Astrocyte (in vitro differentiated cells and primary cell): ENCODE measurements at regions not wholly inside any gene's neighbourhood (a gene's known extent, or its start where the extent isn't known, plus 50 kb on each side); places are given as distances from the start of the nearest gene placed in this dataset.

ENCODE experiments used
- DNase-seq: peaks from one replicate; pipeline ENCODE4 v3.0.0-alpha.2; 2010; ENCODE audit warnings: low read depth
- FAIRE-seq: peaks from 2 replicates; lab custom pipeline; 2011; peaks lifted over from hg19 to GRCh38; lab: Jason Lieb, UNC
- H2AFZ ChIP-seq: 2 replicates; pipeline ENCODE4 v1.6.0; 2012; ENCODE audit warnings: low read depth, low read length, inconsistent platforms
- H3K27ac ChIP-seq: 2 replicates; pipeline ENCODE4 v1.5.1; 2011; ENCODE audit warnings: low read depth, low read length, inconsistent platforms
- H3K27me3 ChIP-seq: 2 replicates; pipeline ENCODE4 v1.6.0; 2011; ENCODE audit warnings: low read length, inconsistent platforms; ENCODE audit not compliant: insufficient read depth
- H3K36me3 ChIP-seq: 2 replicates; pipeline ENCODE4 v1.5.1; 2011; ENCODE audit warnings: low read length, inconsistent platforms; ENCODE audit not compliant: insufficient read depth
- H3K4me1 ChIP-seq: 2 replicates; pipeline ENCODE4 v1.5.1; 2011; ENCODE audit warnings: low read length, inconsistent platforms; ENCODE audit not compliant: insufficient read depth
- H3K4me2 ChIP-seq: 2 replicates; pipeline ENCODE4 v1.6.0; 2012; ENCODE audit warnings: low read length, inconsistent platforms
- H3K4me3 ChIP-seq: 2 replicates; pipeline ENCODE4 v1.5.1; 2011; ENCODE audit warnings: low read depth, mild to moderate bottlenecking, low read length, inconsistent platforms; ENCODE audit not compliant: insufficient read depth
- H3K79me2 ChIP-seq: 2 replicates; pipeline ENCODE4 v1.6.0; 2012; ENCODE audit warnings: mild to moderate bottlenecking, low read length, inconsistent platforms; ENCODE audit not compliant: insufficient read depth
- H3K9ac ChIP-seq: 2 replicates; pipeline ENCODE4 v1.6.0; 2012; ENCODE audit warnings: mild to moderate bottlenecking, low read length, inconsistent platforms
- H3K9me3 ChIP-seq: 2 replicates; pipeline ENCODE4 v1.5.1; 2012; ENCODE audit warnings: low read depth, mild to moderate bottlenecking, low read length, inconsistent platforms; ENCODE audit not compliant: insufficient read depth
- H4K20me1 ChIP-seq: 2 replicates; pipeline ENCODE4 v1.6.0; 2012; ENCODE audit warnings: low read length, inconsistent platforms; ENCODE audit not compliant: insufficient read depth
- H3K27ac Mint-ChIP-seq: one replicate; pipeline ENCODE4 v1.8.0; 2021; ENCODE audit warnings: mild to moderate bottlenecking, mixed read lengths; ENCODE audit not compliant: unreplicated experiment
- H3K27me3 Mint-ChIP-seq: one replicate; pipeline ENCODE4 v1.8.0; 2021; ENCODE audit warnings: low read depth, mixed read lengths; ENCODE audit not compliant: unreplicated experiment
- H3K36me3 Mint-ChIP-seq: one replicate; pipeline ENCODE4 v1.8.0; 2021; ENCODE audit warnings: low read depth, mixed read lengths; ENCODE audit not compliant: unreplicated experiment
- H3K4me1 Mint-ChIP-seq: one replicate; pipeline ENCODE4 v1.8.0; 2021; ENCODE audit warnings: low read depth, mixed read lengths; ENCODE audit not compliant: unreplicated experiment
- H3K4me3 Mint-ChIP-seq: one replicate; pipeline ENCODE4 v1.8.0; 2021; ENCODE audit warnings: mild to moderate bottlenecking, moderate library complexity, mixed read lengths; ENCODE audit not compliant: unreplicated experiment
- H3K9me3 Mint-ChIP-seq: one replicate; pipeline ENCODE4 v1.8.0; 2021; ENCODE audit warnings: mild to moderate bottlenecking, mixed read lengths; ENCODE audit not compliant: unreplicated experiment
- CTCF ChIP-seq: IDR thresholded peaks from 2 replicates; pipeline ENCODE4 v1.5.1; 2011; ENCODE audit warnings: low read depth, mild to moderate bottlenecking, inconsistent platforms, low read length, moderate library complexity; ENCODE audit not compliant: insufficient read depth
- EZH2 ChIP-seq: IDR thresholded peaks from 2 replicates; pipeline ENCODE4 v1.6.1; 2012; ENCODE audit warnings: mild to moderate bottlenecking, low read length, inconsistent platforms; ENCODE audit not compliant: insufficient read depth

GRCh38 chr20:40591536-40591935 lies 97.5 kb downstream of the MAFB start:
- DNase-seq (no peak), FAIRE-seq (no peak)
- Mint-ChIP-seq H3K4me3 (no peak overlapping the region), H3K9me3 (peaks cover 13% of the 10 kb centered on the region), H3K36me3 (no peaks in the 10 kb centered on the region), H3K27me3 (peaks cover 31% of the 10 kb centered on the region), H3K27ac (no peak overlapping the region), H3K4me1 (no peaks in the 10 kb centered on the region)
- H3K36me3 ChIP-seq, result no peaks in the 10 kb centered on the region
- TF ChIP-seq CTCF (no peak), EZH2 (no peak)
- no peak overlapping the region for H3K4me2 ChIP-seq
- H3K79me2 ChIP-seq, result no peaks in the 10 kb centered on the region
- no peaks in the 10 kb centered on the region for H3K9me3 ChIP-seq
- no peak overlapping the region for H3K4me3 ChIP-seq
- H2AFZ ChIP-seq, result no peak overlapping the region
- H3K27me3 ChIP-seq, result no peaks in the 10 kb centered on the region
- no peaks in the 10 kb centered on the region for H3K4me1 ChIP-seq
- no peak overlapping the region for H3K9ac ChIP-seq
- no peaks in the 10 kb centered on the region for H4K20me1 ChIP-seq
- H3K27ac ChIP-seq, result no peak overlapping the region

GRCh38 chr20:40591119-40591518 lies 97.9 kb downstream of the MAFB start:
- peaks cover 13% of the 10 kb centered on the region for H3K9me3 Mint-ChIP-seq
- H3K4me1 Mint-ChIP-seq, result no peaks in the 10 kb centered on the region
- no peaks in the 10 kb centered on the region for H4K20me1 ChIP-seq
- no peak overlapping the region for H3K9ac ChIP-seq
- H3K36me3 ChIP-seq, result no peaks in the 10 kb centered on the region
- H3K4me1 ChIP-seq, result no peaks in the 10 kb centered on the region
- H2AFZ ChIP-seq, result no peak overlapping the region
- no peak overlapping the region for H3K4me3 Mint-ChIP-seq
- H3K27me3 Mint-ChIP-seq, result peaks cover 34% of the 10 kb centered on the region
- no peaks in the 10 kb centered on the region for H3K27me3 ChIP-seq
- FAIRE-seq (no peak), DNase-seq (no peak)
- no peak overlapping the region for H3K27ac Mint-ChIP-seq
- no peaks in the 10 kb centered on the region for H3K36me3 Mint-ChIP-seq
- H3K4me3 ChIP-seq, result no peak overlapping the region
- no peak overlapping the region for H3K4me2 ChIP-seq
- H3K79me2 ChIP-seq, result no peaks in the 10 kb centered on the region
- H3K9me3 ChIP-seq, result no peaks in the 10 kb centered on the region
- no peak overlapping the region for H3K27ac ChIP-seq
- TF ChIP-seq CTCF (no peak), EZH2 (no peak)

GRCh38 chr20:40589581-40589980 lies 99.5 kb downstream of the MAFB start:
- no peaks in the 10 kb centered on the region for H4K20me1 ChIP-seq
- no peak for DNase-seq
- H3K9ac ChIP-seq, result no peak overlapping the region
- peaks cover 39% of the 10 kb centered on the region for H3K27me3 Mint-ChIP-seq
- H3K4me3 Mint-ChIP-seq, result no peak overlapping the region
- H3K9me3 ChIP-seq, result no peaks in the 10 kb centered on the region
- no peak for TF ChIP-seq CTCF
- no peak for TF ChIP-seq EZH2
- no peak overlapping the region for H3K4me2 ChIP-seq
- no peaks in the 10 kb centered on the region for H3K36me3 ChIP-seq
- H3K9me3 Mint-ChIP-seq, result peaks cover 9% of the 10 kb centered on the region
- H3K4me3 ChIP-seq, result no peak overlapping the region
- H3K4me1 ChIP-seq, result no peaks in the 10 kb centered on the region
- no peak for FAIRE-seq
- H3K27me3 ChIP-seq, result no peaks in the 10 kb centered on the region
- no peak overlapping the region for H3K27ac Mint-ChIP-seq
- no peaks in the 10 kb centered on the region for H3K36me3 Mint-ChIP-seq
- no peak overlapping the region for H3K27ac ChIP-seq
- H3K79me2 ChIP-seq, result no peaks in the 10 kb centered on the region
- H3K4me1 Mint-ChIP-seq, result no peaks in the 10 kb centered on the region
- no peak overlapping the region for H2AFZ ChIP-seq
